Subcutaneous abdominal adipose tissue (tissue), 5 donors: ENCODE measurements at regions not wholly inside any gene's neighbourhood (a gene's known extent, or its start where the extent isn't known, plus 50 kb on each side); places are given as distances from the start of the nearest gene placed in this dataset.

ENCODE experiments used
- H3K27ac ChIP-seq: one replicate; pipeline ENCODE4 v1.7.0; 2013; ENCODE audit warnings: low read depth, mild to moderate bottlenecking, inconsistent platforms, low read length, moderate library complexity
- H3K27me3 ChIP-seq, 5 donors: one replicate each; pipeline ENCODE4 v1.7.0; 2013; ENCODE audit warnings: low read length in 5 of 5, inconsistent platforms in 1 of 5; ENCODE audit not compliant: control insufficient read depth in 5 of 5, insufficient read depth in 4 of 5
- H3K36me3 ChIP-seq, 5 donors: one replicate each; pipeline ENCODE4 v1.7.0; 2013; ENCODE audit warnings: low read length in 5 of 5; ENCODE audit not compliant: control insufficient read depth in 5 of 5, insufficient read depth in 5 of 5
- H3K4me1 ChIP-seq, 5 donors: one replicate each; pipeline ENCODE4 v1.7.0; 2013; ENCODE audit warnings: low read length in 5 of 5, mild to moderate bottlenecking in 3 of 5, moderate library complexity in 1 of 5; ENCODE audit not compliant: control insufficient read depth in 5 of 5, insufficient read depth in 5 of 5
- H3K4me3 ChIP-seq, 5 donors: one replicate each; pipeline ENCODE4 v1.7.0; 2013; ENCODE audit warnings: low read length in 5 of 5, low read depth in 1 of 5
- H3K9ac ChIP-seq, 5 donors: one replicate each; pipeline ENCODE4 v1.7.0; 2013; ENCODE audit warnings: low read length in 5 of 5, mild to moderate bottlenecking in 4 of 5, moderate library complexity in 3 of 5
- H3K9me3 ChIP-seq, 5 donors: one replicate each; pipeline ENCODE4 v1.7.0; 2013; ENCODE audit warnings: low read length in 5 of 5; ENCODE audit not compliant: control insufficient read depth in 5 of 5
- donor health status: healthy.
- donor health status: healthy.
- donor health status: healthy.
- donor health status: healthy.
- donor health status: healthy.

DNA sequence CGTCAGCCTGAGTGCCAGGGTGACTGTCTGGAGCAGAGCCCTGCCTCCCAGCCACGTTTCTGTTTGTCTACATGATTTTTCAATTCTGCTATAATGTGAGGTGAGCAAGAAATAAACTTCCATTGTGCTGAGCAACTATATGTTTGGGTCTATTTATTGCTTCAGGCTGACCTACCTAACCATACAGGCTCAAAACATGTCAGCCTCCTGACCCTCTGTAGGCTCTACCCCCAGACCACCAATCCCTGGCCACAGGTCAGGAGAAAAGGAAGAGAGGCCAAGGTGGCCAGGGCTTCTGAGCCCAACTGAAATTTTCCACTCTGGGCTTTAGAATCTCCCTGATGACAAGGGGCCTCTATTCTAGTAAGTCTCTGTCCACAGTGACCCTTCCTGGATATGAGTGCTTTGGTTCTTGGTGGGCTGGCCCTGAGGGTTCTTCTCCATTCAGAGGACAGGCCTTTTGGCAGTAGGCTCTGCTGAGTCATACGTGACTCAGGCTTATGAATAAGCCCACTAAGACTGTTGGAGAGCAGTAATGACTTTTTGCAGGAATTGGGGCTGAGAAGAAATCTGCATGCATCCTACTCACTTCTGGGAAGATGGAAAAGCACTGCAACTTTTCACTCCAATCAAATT, 117.2 kb upstream of the TBCA start:
- no peaks in the 10 kb centered on the region for H3K9me3 ChIP-seq
- H3K27me3 ChIP-seq, result no peaks in the 10 kb centered on the region
- H3K9ac ChIP-seq, result no peak overlapping the region
- no peaks in the 10 kb centered on the region for H3K4me1 ChIP-seq
- no peaks in the 10 kb centered on the region for H3K36me3 ChIP-seq
- no peak overlapping the region for H3K4me3 ChIP-seq
- H3K27ac ChIP-seq, result no peak overlapping the region

DNA sequence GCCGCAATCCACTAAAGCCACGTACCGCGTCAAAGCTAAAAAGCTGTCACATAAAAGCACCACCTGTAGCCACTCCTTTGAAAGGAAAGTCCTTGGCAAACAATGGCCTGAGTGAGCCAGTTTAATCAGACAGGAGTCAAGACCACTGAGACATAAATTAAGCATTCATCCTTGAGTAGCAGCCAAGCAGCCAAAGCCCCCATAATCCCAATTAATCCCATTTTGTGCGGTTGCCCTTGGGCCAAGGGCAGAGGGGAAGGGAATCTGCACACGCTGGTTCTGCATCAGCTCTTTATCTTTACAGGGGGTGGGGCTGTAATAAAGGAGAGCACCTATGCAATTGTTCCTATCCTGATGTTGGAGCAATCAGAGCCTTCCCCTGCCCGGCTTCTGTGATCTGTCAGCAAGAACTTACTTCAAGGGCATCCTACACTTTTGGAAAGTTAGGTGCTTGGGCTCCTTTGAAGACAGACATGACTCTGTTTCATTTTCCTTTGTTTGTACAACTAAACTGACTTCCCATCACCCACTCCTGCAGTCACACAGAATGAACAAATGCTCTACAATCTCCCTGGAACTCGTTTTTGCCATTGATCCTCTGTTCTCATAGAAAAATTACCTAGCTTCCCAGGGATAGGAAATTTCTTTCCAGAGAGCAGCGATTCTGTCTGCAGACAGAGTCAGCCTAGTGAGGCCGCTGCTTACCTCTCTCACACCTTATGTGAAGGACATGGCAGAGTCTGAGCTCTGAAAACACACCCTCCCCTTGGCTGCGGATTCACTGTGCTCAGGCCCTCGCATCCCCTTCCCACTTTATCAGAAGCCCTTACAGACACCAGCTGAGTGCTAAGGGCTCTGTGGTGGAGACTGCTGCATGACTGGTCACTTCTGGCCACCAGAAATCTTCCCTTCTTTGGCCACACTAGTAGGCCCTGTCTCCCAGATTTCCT, 116.2 kb upstream of the TBCA start:
- Histone ChIP-seq H3K4me1 (no peaks in the 10 kb centered on the region), H3K27me3 (no peaks in the 10 kb centered on the region), H3K27ac (no peak overlapping the region), H3K36me3 (no peaks in the 10 kb centered on the region), H3K4me3 (no peak overlapping the region), H3K9ac (no peak overlapping the region), H3K9me3 (no peaks in the 10 kb centered on the region)

DNA sequence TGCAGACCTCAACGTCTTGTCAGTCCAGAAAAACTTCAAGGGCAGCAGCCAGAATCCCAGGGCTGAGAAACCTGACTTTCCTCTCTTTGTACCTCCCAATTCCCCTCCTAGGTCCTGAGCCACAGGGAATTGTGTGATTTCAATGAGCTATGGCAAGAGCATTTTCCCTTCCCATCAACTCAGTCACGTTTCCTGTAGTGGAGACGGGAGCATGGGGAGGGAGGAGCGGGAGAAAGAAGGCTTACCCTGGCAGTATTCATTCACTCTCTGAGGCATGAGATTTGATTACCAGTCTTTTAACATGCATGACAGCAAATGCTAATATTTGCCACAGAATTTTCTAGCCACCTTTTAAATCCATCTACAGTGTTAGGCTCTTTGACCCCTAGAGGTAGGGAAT, 109.4 kb upstream of the TBCA start:
- Histone ChIP-seq H3K27ac (no peak overlapping the region), H3K4me1 (no peaks in the 10 kb centered on the region), H3K9me3 (no peaks in the 10 kb centered on the region), H3K27me3 (peaks cover 0 to 16% (median 4%) of the 10 kb centered on the region in 5 donors), H3K4me3 (no peak overlapping the region), H3K9ac (no peak overlapping the region), H3K36me3 (no peaks in the 10 kb centered on the region)

DNA sequence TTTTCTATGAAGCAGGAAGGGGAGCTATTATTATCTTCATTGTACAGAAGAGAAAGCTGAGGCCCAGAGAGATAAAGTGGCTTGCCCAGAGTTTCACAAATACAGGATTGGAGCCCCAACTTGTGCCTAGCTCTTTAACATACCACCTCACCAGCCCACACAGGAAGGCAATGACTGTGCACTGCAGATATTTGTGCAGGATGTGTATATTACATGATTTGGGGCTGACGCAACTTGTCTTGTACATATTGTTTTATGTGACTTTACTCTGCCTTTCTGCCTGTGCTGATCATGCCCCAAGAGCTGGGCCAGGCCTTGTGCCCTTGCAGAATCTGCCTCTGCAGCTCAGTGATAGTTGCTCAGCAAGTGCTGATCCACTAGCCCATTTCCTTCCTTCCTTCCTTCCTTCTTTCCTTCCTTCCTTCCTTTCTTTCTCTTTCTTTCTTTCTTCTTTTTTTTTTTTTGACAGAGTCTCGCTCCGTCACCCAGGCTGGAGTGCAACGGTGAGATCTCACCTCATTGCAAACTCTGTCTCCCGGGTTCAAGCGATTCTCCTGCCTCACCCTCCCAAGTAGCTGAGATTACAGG, 106.6 kb upstream of the TBCA start:
- H3K4me3 ChIP-seq, result no peak overlapping the region
- H3K27me3 ChIP-seq, result peaks cover 0 to 16% (median 4%) of the 10 kb centered on the region in 5 donors
- no peaks in the 10 kb centered on the region for H3K9me3 ChIP-seq
- H3K4me1 ChIP-seq, result no peaks in the 10 kb centered on the region
- no peaks in the 10 kb centered on the region for H3K36me3 ChIP-seq
- H3K27ac ChIP-seq, result no peak overlapping the region
- H3K9ac ChIP-seq, result no peak overlapping the region

DNA sequence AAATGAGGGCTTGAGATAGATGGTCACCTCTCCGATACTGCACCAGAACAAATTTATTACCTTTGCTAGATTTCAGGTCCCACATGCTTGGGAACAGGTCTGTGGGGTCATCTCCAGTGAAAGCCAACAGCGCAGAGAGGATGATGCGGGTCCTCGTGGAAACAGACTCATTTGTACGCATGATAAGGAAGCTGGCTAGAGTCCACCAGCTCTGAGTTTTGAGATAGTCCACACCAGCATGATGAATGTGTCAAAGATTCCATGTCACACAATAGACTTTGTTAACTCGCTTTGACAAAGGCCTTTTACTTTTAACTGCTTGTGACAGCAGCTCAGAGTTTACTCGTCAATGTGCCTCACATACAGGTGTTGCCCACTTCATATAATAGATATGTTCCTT, 105.4 kb upstream of the TBCA start:
- H3K4me1 ChIP-seq, result peaks cover 0 to 5% (median 4%) of the 10 kb centered on the region in 5 donors
- no peaks in the 10 kb centered on the region for H3K9me3 ChIP-seq
- no peak overlapping the region for H3K27ac ChIP-seq
- peaks cover 0 to 12% (median 4%) of the 10 kb centered on the region in 5 donors for H3K27me3 ChIP-seq
- no peak overlapping the region for H3K4me3 ChIP-seq
- no peaks in the 10 kb centered on the region for H3K36me3 ChIP-seq
- H3K9ac ChIP-seq, result no peak overlapping the region

DNA sequence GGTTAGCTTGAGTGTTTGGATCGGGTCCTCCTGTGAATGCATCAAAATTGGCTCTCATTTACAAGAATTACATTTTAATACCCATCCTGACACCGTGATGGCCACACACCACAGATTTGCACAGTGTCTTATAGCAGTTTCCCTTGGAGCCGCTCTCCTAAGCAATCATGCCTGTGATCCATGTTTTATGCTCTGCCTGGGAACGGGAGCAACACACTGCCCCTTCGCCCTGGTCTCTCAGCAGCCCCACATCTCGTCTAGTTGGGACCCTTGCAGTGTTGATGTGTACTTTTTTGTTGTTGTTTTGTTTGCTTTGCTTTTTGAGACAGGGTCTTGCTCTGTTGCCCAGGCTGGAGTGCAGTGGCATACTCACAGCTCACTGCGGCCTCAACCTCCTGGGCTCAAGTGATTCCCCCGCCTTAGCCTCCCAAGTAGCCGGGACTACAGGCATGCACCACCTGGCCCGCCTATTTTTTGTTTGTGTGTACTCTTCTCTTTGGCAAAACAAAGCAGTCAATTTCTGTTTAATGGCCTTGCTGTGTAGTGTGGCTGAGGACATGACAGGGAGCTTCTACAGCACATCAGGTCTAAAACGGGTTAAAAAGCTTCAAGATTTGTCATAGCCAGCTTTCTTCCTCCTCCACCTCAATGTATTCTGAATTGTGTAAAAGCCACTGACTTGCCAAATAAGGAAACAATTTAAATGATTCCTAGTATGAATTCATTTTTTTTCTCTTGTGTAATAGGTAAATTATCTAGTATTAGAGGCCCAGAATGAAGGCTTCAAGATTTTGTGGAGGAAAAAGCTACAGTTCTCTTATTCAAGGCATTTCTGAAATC, 101.6 kb upstream of the TBCA start:
- Histone ChIP-seq H3K4me3 (peak overlapping the region in 2 of 5 donors; percentile 44 to 55), H3K4me1 (peaks cover 0 to 7% (median 4%) of the 10 kb centered on the region in 5 donors), H3K36me3 (no peaks in the 10 kb centered on the region), H3K27me3 (no peaks in the 10 kb centered on the region), H3K9ac (no peak overlapping the region), H3K9me3 (no peaks in the 10 kb centered on the region), H3K27ac (no peak overlapping the region)

DNA sequence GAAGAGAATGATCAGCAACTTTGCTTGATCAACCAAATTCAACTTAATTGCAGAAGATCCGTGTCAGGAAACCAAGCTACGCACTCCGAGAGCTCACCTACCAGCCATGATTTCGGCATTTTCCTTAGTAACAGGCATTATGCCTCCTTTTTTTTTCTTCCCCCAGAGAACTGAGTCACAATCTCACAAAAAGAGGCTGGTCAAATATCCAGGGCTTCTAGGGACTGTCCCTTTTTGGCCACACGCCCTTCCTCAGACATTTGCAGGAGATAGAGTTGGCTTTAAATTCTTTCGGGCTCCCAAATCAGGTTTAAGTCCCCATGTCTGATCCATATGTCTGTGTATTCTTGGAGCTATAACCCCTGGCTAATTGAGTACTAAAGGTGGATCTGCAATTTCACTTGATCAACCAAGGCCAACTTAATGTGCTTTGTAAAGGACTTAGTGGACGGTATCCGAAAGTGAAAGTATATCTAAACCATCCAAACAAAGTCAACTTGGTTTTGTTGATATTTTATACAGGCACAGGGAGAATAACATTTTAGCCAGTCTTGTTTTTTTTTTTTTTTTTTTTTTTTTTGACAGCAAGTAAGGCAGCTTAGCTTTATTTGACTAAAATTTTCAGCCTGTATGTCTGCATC, 100.8 kb upstream of the TBCA start:
- Histone ChIP-seq H3K9me3 (no peaks in the 10 kb centered on the region), H3K4me3 (peak overlapping the region in 4 of 5 donors; percentile 14 to 55 (median 40))

DNA sequence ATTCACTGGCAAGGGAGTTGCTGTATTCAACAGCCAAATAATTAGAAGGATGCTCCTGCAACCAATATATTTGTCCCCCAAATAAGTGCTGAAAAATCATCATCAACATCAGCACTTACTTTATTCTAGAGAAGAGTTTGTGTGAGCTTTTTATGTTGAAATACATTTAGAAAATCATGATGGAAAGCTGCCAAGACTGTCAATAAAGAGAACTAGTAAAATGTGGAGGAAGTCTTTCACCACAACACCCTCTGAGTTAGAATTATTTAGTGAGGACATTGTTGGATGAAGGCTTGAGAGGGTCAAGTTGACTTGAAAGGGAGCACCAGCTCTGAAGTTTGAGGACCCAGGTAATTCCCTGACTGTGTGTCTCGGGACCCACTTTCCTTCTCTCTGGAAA, 100.2 kb upstream of the TBCA start:
- Histone ChIP-seq H3K9ac (no peak overlapping the region), H3K27me3 (no peaks in the 10 kb centered on the region), H3K9me3 (no peaks in the 10 kb centered on the region), H3K27ac (no peak overlapping the region), H3K36me3 (no peaks in the 10 kb centered on the region), H3K4me3 (no peak overlapping the region), H3K4me1 (peaks cover 0 to 7% (median 4%) of the 10 kb centered on the region in 5 donors)

More for the DNA sequence above, 100.8 kb upstream of the TBCA start:
- Histone ChIP-seq H3K4me1 (peaks cover 0 to 7% (median 4%) of the 10 kb centered on the region in 5 donors), H3K9ac (peak overlapping the region in 1 of 5 donors; percentile 11), H3K36me3 (no peaks in the 10 kb centered on the region), H3K27ac (no peak overlapping the region), H3K27me3 (no peaks in the 10 kb centered on the region)

DNA sequence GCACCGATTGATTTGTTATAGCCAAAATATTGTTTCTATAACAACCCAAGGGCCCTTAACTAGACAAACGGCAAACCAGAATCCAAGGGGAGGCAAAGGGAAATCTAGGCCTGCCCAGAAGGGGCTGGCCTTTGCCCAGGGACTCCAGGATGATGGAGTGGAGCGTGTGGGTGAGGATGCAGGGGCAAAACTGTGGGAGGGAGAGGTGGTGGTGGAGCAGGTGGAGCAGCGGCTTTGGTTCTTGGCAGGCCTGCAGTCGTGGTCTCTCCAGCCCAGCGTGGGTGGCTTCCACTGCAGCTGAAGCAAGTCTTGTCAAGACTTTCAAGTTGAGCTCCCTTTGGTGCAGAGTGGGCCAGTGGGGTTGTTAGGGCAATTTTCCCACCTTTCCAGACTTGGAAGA, 98.6 kb upstream of the TBCA start:
- H3K9me3 ChIP-seq, result no peaks in the 10 kb centered on the region
- no peak overlapping the region for H3K4me3 ChIP-seq
- peaks cover 0 to 7% (median 4%) of the 10 kb centered on the region in 5 donors for H3K4me1 ChIP-seq
- H3K9ac ChIP-seq, result no peak overlapping the region
- H3K36me3 ChIP-seq, result no peaks in the 10 kb centered on the region
- no peak overlapping the region for H3K27ac ChIP-seq
- H3K27me3 ChIP-seq, result no peaks in the 10 kb centered on the region
